CD4-positive, alpha-beta T cell (primary cell): ENCODE measurements at regions not wholly inside any gene's neighbourhood (a gene's known extent, or its start where the extent isn't known, plus 50 kb on each side); places are given as distances from the start of the nearest gene placed in this dataset.
"Not testable (repeated sequence)": the region's sequence is repeated elsewhere in the genome, so short reads cannot be mapped to it uniquely, and the experiment has no call there.

Source experiments
- ATAC-seq: fragments of 200-7000 bp; cut with Tn5 transposase; one replicate; pipeline ENCODE4 v1.10.0; 2022; ENCODE audit warnings: mild to moderate bottlenecking; ENCODE audit not compliant: poor library complexity
- CTCF ChIA-PET: fragments of 350-600 bp; sonication (Branson Sonifier 250); formaldehyde crosslinking; loops from one replicate; lab custom pipeline; 2021; ENCODE audit warnings: antibody characterized with exemption, inconsistent platforms; lab: Charles Lee
- POLR2A ChIA-PET: fragments of 350-600 bp; sonication (Branson Sonifier 250); formaldehyde crosslinking; loops from one replicate; lab custom pipeline; 2021; ENCODE audit warnings: antibody characterized with exemption, inconsistent platforms; lab: Charles Lee
- DNase-seq, 14 experiments: peaks; one replicate each; pipeline ENCODE4 v3.0.0-alpha.2; 2013 to 2020; ENCODE audit warnings: mixed read lengths in 2 of 14
- H3K27ac ChIP-seq, 2 donors: one replicate each; pipeline versions ENCODE4 v1.5.1 to v1.7.0; 2013; ENCODE audit warnings: low read length in 2 of 2, low read depth in 1 of 2, mild to moderate bottlenecking in 1 of 2
- H3K27me3 ChIP-seq, 2 experiments: 1 replicate in 1 of 2; 2 replicates in 1 of 2; pipeline versions ENCODE4 v1.6.1 to v1.7.0; 2013; ENCODE audit warnings: low read length in 2 of 2, control low read depth in 1 of 2, mild to moderate bottlenecking in 1 of 2, moderate library complexity in 1 of 2; ENCODE audit not compliant: insufficient read depth in 2 of 2, control insufficient read depth in 1 of 2
- H3K36me3 ChIP-seq: one replicate; pipeline ENCODE4 v1.6.1; 2013; ENCODE audit warnings: low read length, control low read depth; ENCODE audit not compliant: insufficient read depth
- H3K4me1 ChIP-seq: one replicate; pipeline ENCODE4 v1.6.1; 2013; ENCODE audit warnings: low read length, control low read depth; ENCODE audit not compliant: insufficient read depth
- H3K4me3 ChIP-seq: one replicate; pipeline ENCODE4 v1.5.1; 2013; ENCODE audit warnings: mild to moderate bottlenecking, low read length, moderate library complexity
- H3K9me3 ChIP-seq, 2 experiments: 1 replicate in 1 of 2; 2 replicates in 1 of 2; pipeline versions ENCODE4 v1.6.1 to v1.7.0; 2013; ENCODE audit warnings: low read length in 2 of 2, mild to moderate bottlenecking in 2 of 2, control low read depth in 1 of 2, moderate library complexity in 1 of 2; ENCODE audit not compliant: control insufficient read depth in 1 of 2, insufficient read depth in 1 of 2
- H3K27ac Mint-ChIP-seq: one replicate; pipeline ENCODE4 v1.8.0; 2020; ENCODE audit warnings: mixed read lengths
- H3K27me3 Mint-ChIP-seq: one replicate; pipeline ENCODE4 v1.8.0; 2021; ENCODE audit warnings: mixed read lengths
- H3K36me3 Mint-ChIP-seq: one replicate; pipeline ENCODE4 v1.8.0; 2021; ENCODE audit warnings: low read depth, mixed read lengths
- H3K4me1 Mint-ChIP-seq: one replicate; pipeline ENCODE4 v1.8.0; 2021; ENCODE audit warnings: low read depth, mixed read lengths
- H3K4me3 Mint-ChIP-seq: one replicate; pipeline ENCODE4 v1.8.0; 2020; ENCODE audit warnings: mild to moderate bottlenecking, mixed read lengths
- H3K9me3 Mint-ChIP-seq: one replicate; pipeline ENCODE4 v1.8.0; 2020; ENCODE audit warnings: mixed read lengths
- CTCF ChIP-seq: fragments of 200-600 bp; IDR thresholded peaks from one replicate; pipeline ENCODE4 v1.8.0; 2022; ENCODE audit warnings: antibody characterized with exemption, mild to moderate bottlenecking
- intact Hi-C, 2 experiments: fragments of 100-400 bp; cut with DNase I in 1 of 2; cut with micrococcal nuclease in 1 of 2; formaldehyde crosslinking; loops; one replicate each; pipeline versions ENCODE4 v1.15.1 to v1.9.0; 2023 to 2025; cut with DNase I, micrococcal nuclease

DNA sequence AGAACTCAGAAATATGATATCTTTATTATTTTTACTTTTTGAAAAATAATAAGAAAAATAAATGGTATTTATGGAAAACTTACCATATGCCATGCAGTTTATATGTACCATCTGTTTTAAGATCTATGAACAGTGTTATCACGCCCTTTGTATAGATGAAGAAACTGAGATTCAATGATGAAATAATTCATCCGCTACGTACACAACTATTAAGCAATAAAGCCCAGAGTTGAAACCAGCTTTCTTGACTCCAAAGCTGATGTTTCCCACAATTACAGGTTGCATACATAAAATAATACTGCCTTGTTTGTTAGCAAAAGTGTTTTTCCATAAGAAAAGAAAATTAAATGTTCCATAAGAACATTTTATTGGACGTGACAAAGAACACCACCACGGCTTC lies 67.2 kb upstream of the BCL6 start:
- H3K4me1 Mint-ChIP-seq: no peaks in the 10 kb centered on the region
- intact Hi-C loops: no loop called here
- no peaks in the 10 kb centered on the region for H3K9me3 ChIP-seq
- H3K9me3 Mint-ChIP-seq: peaks cover 4% of the 10 kb centered on the region
- H3K36me3 Mint-ChIP-seq: no peaks in the 10 kb centered on the region
- no peak overlapping the region for H3K27ac Mint-ChIP-seq
- DNase-seq (no peak), ATAC-seq (no peak)
- no peaks in the 10 kb centered on the region for H3K36me3 ChIP-seq
- no peaks in the 10 kb centered on the region for H3K4me1 ChIP-seq
- H3K27me3 Mint-ChIP-seq: no peaks in the 10 kb centered on the region
- H3K27me3 ChIP-seq: no peaks in the 10 kb centered on the region
- POLR2A ChIA-PET: no interaction called here
- no peak overlapping the region for H3K27ac ChIP-seq
- no peak overlapping the region for H3K4me3 ChIP-seq
- CTCF ChIA-PET: no interaction called here
- TF ChIP-seq CTCF: no peak
- H3K4me3 Mint-ChIP-seq: no peak overlapping the region

GRCh38 chr3:187813198-187813597 lies 67.9 kb upstream of the BCL6 start:
- Mint-ChIP-seq H3K27me3 (no peaks in the 10 kb centered on the region), H3K36me3 (no peaks in the 10 kb centered on the region), H3K27ac (no peak overlapping the region), H3K9me3 (peaks cover 6% of the 10 kb centered on the region), H3K4me1 (no peaks in the 10 kb centered on the region), H3K4me3 (no peak overlapping the region)
- no peak for TF ChIP-seq CTCF
- Histone ChIP-seq H3K4me1 (no peaks in the 10 kb centered on the region), H3K9me3 (no peaks in the 10 kb centered on the region), H3K27me3 (no peaks in the 10 kb centered on the region), H3K4me3 (no peak overlapping the region), H3K36me3 (no peaks in the 10 kb centered on the region), H3K27ac (no peak overlapping the region)
- POLR2A ChIA-PET: interaction anchor here (1.3 kb wide), 1 partner anchor 14 kb away, joined by 3 read pairs; no protein-coding TSS in a partner anchor
- DNase-seq (no peak), ATAC-seq (no peak)
- intact Hi-C loops: no loop called here
- CTCF ChIA-PET: no interaction called here

DNA sequence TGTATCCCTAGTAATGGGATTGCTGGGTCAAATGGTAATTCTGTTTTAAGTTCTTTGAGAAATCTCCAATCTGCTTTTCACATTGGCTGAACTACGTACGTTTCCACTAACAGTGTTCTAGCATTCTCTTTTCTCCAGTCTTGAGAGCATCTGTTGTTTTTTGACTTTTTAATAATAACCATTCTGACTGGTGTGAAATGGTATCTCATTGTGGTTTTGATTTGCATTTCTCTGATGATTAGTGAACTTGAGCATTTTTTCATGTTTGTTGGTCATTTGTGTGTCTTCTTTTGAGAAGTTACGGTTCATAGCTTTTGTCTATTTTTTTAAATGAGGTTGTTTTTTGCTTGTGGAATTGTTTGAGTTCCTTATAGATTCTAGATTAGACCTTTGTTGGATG lies 72.5 kb upstream of the BCL6 start:
- H3K36me3 Mint-ChIP-seq, H3K27ac Mint-ChIP-seq, H3K4me1 Mint-ChIP-seq, H3K27me3 ChIP-seq, H3K4me3 Mint-ChIP-seq, H3K4me1 ChIP-seq, CTCF ChIA-PET, H3K4me3 ChIP-seq, H3K27ac ChIP-seq, H3K27me3 Mint-ChIP-seq, ATAC-seq, H3K9me3 Mint-ChIP-seq, intact Hi-C loops, H3K9me3 ChIP-seq, DNase-seq, H3K36me3 ChIP-seq: not testable (repeated sequence)
- POLR2A ChIA-PET: interaction anchor here (0.8 kb wide), 1 partner anchor 1156 kb away, joined by 3 read pairs; no protein-coding TSS in a partner anchor

GRCh38 chr3:187821616-187822317 lies 76.5 kb upstream of the BCL6 start:
- no peak for TF ChIP-seq CTCF
- H3K27me3 ChIP-seq: no peaks in the 10 kb centered on the region
- H3K9me3 ChIP-seq: no peaks in the 10 kb centered on the region
- peaks cover 12% of the 10 kb centered on the region for H3K4me1 ChIP-seq
- peaks cover 11% of the 10 kb centered on the region for H3K4me1 Mint-ChIP-seq
- ChIA-PET POLR2A (no interaction called here), CTCF (no interaction called here)
- no peaks in the 10 kb centered on the region for H3K27me3 Mint-ChIP-seq
- no peaks in the 10 kb centered on the region for H3K36me3 Mint-ChIP-seq
- H3K4me3 ChIP-seq: no peak overlapping the region
- no peak overlapping the region for H3K27ac Mint-ChIP-seq
- H3K36me3 ChIP-seq: no peaks in the 10 kb centered on the region
- no peak overlapping the region for H3K4me3 Mint-ChIP-seq
- H3K9me3 Mint-ChIP-seq: peaks cover 6% of the 10 kb centered on the region
- no peak for DNase-seq
- intact Hi-C loops: no loop called here
- no peak for ATAC-seq
- no peak overlapping the region for H3K27ac ChIP-seq
